ENCODE measurements at regions not wholly inside any gene's neighbourhood (a gene's known extent, or its start where the extent isn't known, plus 50 kb on each side); places are given as distances from the start of the nearest gene placed in this dataset.

- no peak for TF ChIP-seq CTCF (IDR thresholded peaks at IDR 0.05 in 4 of 5, conservative IDR thresholded peaks at IDR 0.05 in 1 of 5)
- TF ChIP-seq POLR2A (IDR thresholded peaks at IDR 0.05) = no peak
Observed at GRCh38 chr4:154989511-154989910, 208.4 kb downstream of the RBM46 start.

Measured in gastrocnemius medialis (tissue), 4 donors.